Stimulated activated CD4-positive, alpha-beta T cell treated with anti-CD3 and anti-CD28 coated beads, Interleukin-1b, Interleukin-23, amount 100 ng/mL, for 48 hours (primary cell): ENCODE measurements at regions not wholly inside any gene's neighbourhood (a gene's known extent, or its start where the extent isn't known, plus 50 kb on each side); places are given as distances from the start of the nearest gene placed in this dataset.
"Not testable (repeated sequence)": the region's sequence is repeated elsewhere in the genome, so short reads cannot be mapped to it uniquely, and the experiment has no call there.

Experiments
- DNase-seq: peaks from one replicate; pipeline ENCODE4 v3.0.0-alpha.2; 2020

DNA sequence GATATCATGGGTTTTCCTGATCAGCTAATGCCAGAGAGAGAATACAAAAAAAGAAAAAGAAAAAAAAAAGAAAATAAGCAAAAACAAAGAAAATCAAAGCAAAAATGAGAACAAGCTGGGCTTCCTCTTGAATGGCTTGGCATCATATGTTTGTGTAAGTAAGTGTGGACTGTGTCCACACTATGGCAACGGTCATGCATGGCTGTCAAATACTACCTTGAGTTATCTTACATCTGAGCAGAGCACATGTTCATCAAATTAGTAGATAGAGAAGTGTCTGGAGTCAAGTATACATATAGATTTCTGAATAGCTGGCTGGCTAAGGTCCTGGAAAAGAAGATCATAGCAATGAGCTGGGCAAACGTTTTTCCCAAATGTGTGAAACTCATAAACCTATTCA lies 470.2 kb downstream of the RPIA start:
- not testable (repeated sequence) for DNase-seq

DNA sequence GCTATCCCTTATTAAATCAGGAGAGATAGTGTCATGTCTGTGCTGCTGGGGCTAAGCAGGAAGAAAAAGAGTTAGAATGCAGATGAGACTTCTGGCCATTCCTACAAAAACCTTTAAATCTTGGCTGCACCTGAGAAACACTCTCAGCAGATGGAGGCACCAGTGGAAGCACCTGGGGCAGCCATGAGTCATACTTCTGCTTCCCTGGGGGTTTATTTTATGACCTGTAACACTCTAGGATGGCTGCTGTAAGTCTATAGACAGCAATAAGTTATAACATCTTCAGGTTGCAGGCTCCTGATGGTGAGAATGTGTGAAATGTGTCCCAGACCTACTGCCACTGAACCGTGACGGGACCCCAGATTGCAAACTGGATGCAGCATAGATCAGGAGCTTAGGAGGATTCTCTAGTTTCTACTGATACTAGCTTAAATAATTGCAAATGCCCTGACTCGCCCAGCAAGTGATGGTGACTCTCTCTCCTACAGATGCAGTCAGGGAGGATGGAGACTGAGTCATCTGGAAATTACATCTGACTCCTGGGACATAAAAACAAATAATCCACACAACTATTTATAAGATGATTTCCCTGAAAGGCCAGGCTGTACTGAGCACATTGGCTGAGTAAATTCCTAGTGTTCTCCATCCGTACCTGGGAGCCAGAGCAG lies 479.2 kb downstream of the RPIA start:
- not testable (repeated sequence) for DNase-seq

DNA sequence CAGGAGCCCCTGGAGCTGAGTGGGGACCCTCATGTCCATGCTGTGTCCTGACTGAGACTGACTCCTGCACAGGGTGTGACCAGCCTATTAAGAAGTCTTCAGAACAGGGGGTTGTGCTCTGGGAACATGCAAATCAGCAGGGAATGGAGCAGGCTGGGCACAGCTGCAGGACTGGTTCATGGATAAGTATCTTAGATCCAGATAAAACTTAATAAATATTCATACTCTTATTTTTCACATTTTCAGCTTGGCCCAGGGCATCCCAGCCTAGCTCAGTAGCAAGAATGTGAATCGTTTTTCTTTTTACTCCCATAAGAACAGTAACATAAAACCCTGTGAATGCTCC lies 479.7 kb downstream of the RPIA start:
- DNase-seq, result not testable (repeated sequence)

DNA sequence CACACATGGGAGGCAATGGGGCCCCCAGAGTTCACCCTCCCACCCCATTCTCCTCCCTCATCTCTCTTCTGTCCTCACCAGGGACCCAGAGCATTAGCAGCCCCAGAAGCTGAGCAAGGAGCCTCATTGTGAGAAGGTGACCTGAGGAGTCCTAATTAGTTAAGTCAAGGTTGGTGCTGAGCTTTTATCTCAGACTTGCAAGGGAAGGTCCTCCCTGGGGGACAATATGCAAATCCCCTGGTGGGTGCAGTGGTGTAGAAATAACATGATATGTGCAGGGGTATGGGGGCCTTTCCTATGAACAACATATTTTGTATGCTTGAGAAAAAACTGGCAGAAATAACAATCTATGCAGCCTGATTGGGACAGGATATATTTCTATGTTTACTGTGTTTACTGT lies 485.5 kb downstream of the RPIA start:
- DNase-seq, result not testable (repeated sequence)

DNA sequence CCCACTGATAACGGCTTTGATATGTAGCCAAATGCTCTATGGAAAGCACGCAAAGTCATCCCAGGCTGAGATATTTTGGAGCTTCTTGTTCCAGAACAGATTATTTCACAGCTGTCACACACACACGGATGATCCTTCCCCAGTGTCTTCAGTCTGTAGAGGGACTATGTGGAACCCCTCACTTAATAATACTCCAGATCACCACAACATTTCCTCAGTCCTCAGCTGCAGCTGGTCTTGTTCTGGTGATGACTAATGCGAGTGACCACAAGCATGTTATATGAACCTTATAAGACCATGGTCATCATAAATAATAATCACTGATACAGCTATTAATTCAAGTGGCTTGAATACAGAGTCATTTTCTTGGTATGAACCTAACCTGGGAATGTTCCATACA lies 490.7 kb downstream of the RPIA start:
- not testable (repeated sequence) for DNase-seq

DNA sequence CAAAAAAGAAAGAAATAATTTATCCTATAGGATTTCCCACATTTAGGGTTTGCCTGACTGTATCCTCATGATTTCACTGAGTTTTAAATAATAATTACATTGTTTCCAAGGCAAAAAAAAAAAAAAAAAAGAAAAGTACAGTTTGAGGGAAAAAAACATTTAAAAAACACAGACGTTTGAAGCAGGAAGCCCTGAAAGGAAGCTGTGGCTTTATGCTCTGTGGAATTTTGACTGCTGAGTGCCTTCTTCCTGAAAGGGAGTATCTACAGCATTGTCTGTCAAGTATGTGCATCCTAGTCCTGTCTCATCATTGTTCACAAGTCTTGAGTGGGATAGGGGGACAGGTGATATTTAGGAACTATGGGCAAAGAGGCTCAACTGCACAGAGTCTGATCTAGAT lies 493.3 kb downstream of the RPIA start:
- DNase-seq, result not testable (repeated sequence)

DNA sequence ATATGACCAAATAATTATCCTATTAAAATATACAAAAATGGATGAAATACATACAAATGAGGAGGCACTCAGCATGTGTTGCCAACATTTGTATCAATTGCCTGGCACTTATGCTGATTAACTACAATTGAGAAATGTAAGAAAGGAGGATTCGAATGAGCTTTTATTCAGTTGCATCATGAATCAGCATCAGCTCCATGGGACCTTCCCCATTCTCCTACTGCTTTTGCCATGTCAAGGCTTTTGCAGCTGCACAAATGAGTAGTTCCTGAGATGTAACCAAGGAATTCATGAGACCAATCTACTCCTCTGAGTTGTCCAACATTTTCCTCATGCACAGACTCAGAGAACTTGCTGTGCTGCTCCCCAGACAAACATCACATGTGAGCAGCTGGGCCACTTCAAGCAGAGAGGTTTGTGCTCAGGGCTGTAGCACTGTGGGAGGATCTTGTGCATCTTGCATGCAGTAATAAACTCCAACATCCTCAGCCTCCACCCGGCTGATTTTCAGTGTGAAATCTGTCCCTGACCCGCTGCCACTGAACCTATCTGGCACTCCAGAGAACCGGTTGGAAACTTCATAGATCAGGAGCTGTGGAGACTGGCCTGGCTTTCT lies 504.3 kb downstream of the RPIA start:
- not testable (repeated sequence) for DNase-seq

DNA sequence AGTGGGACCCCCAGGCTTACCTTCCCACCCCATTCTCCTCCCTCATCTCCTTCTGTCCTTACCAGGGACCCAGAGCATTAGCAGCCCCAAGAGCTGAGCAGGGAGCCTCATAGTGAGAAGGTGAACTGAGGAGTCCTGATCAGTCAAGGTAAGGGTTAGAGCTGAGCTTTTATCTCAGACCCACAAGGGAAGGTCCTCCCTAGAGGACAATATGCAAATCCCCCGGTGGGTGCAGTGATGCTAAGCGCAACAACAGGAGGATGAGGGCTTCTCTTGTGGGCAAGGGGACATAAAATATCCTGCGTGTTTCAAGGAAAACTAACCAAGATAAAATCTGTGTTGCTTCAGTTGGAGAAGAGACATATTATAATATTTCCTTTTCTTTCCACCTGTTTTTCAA lies 505.2 kb downstream of the RPIA start:
- not testable (repeated sequence) for DNase-seq

DNA sequence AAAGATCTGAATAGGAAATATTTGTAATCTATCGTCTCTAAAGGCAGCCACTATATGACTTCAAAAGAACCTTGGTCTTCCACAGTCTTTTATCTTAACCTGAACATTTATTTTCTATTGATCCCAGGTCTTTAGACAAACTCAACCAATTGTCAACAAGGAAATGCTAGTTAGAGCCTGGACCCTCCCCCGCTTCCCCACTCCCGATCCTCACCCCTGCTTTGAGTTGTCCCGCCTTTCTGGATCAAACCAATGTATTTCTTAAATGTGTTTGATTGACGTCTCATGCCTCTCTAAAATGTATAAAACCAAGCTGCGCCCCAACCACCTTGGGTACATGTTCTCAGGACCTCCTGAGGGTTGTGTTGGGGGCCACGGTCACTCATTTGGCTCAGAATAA lies 506.6 kb downstream of the RPIA start:
- not testable (repeated sequence) for DNase-seq

DNA sequence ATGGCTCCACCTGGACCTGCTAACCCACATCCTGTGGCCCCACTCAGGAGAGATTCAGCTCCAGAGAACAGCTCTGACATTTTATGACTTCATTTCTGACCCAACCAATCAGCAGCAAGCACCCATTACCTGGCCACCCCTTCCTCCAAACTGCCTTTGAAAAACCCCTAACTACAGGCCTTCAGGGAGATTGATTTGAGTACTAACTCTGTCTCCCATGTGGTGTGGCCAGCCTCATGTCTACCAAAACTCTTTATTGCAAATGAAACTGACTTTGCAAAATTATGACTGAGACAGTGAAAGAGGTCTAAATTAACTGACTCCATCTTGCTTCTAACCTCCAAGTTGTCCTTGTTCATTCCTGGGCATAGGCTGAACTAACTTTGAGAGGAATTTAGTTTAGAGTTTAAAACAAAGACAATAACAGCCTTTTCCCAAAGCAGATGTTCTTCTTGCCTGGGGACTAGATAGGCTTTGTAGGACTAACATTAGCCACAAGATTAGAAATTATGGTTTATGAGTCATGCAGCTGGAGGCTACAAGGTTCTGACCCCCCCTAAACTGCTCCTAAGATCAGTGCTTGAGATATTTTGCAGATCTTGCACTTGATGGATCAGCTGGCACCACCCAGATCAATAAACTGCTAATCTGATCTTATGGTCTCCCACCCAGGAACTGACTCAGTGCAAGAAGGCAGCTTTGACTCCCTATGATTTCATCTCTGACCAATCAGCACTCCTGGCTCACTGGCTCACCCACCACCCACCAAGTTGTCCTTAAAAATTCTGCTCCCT lies 508.2 kb downstream of the RPIA start:
- not testable (repeated sequence) for DNase-seq

DNA sequence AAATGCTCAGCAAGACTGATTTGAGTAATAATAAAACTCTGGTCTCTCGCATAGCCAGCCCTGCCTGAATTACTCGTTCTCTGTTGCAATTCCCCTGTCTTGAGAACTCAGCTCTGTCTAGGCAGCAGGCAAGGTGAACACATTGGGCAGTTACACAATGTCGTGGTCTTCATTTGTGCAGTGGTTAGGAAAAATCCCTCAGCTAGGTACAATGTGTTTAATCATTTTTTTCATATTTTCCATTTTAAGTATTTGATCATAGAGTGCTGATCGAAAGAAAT lies 508.7 kb downstream of the RPIA start:
- not testable (repeated sequence) for DNase-seq

DNA sequence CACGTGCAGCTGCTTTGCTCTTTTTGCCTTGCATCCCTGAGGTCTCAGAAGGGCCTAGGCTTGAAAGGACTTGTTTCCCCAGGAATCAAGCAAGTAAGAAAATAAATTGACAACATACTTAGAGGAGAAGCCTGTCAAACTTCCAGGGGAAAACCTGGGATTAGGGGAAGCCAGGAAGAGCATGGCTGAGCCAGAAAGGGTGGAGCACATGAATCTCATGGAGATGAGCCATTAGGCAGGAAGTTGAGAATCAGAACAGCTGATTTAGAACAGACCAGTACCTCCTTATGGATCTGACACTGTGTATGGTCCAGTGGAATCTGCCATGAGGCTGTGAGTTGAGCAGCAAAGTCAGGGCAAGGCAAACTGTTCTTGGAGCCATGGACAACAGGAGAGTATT lies 511.0 kb downstream of the RPIA start:
- not testable (repeated sequence) for DNase-seq

DNA sequence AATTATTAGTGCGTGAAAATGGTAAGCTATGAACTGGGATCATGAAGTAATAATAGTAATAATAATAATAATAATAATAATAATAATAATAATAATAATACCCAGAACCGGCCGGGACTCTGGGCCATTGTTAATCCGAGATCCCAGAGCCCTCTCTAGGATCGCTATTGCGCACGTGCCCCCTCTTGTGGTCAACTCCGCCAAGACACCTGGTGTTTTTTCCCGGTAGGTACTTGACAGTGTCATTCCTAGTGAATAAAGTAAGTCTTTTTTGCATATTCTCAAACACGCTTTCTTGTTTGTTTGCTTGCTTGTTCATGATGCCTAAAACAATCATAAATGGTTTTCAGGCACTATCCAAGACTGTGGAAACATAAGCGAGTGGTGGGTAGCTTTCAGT lies 513.7 kb downstream of the RPIA start:
- DNase-seq, result peak; percentile 18

DNA sequence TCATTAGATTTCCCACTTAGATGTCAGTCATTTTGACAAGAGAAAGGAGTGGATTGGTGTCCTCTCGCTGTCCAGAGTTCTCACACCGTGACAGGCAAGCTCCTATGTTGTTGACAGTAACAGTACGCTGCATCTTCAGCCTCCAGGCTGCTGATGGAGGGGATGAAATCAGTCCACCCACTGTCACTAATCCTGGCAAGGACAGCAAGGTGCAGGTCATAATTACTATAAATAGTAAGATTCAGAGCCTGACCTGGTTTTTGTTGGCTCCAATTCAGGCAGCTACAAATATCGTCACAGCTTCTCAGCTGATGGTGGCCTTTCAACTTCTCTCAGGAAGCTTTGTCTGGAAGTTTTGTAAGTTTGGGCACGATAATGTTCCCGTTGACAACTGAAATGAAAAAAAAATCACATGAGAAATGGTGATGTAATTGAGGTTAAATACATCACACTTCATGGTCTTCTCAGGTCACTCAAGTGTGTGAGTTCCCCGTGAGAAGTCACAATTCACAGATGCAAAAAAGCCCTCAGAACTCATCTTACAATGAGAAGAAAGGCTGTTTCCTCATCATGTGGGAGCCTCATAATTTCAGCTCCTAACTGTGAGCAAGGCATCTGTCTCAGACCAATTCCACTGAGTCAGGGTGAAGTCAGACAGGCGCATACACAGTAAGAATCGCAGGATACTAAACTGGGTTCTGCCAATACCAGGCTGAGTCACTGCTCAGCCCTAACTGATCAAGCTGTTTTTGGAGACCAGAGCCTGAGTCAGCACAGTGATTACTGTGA lies 516.9 kb downstream of the RPIA start:
- not testable (repeated sequence) for DNase-seq

DNA sequence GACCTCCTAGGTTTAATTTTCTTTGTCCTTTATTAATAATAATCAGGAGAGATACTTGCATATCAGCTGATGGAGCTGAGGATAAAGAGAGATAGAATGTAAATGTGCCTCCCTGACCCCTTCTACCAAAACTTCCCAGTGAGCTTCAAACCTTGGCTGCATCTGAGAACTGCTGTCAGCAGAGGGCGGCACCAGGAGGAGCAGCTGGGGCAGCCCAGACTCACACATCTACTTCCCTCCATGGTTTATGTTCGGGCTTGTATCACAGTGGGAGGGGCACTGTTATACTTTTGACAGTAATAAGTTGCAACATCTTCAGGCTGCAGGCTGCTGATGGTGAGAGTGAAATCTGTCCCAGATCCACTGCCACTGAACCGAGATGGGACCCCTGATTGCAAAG lies 521.7 kb downstream of the RPIA start:
- not testable (repeated sequence) for DNase-seq

DNA sequence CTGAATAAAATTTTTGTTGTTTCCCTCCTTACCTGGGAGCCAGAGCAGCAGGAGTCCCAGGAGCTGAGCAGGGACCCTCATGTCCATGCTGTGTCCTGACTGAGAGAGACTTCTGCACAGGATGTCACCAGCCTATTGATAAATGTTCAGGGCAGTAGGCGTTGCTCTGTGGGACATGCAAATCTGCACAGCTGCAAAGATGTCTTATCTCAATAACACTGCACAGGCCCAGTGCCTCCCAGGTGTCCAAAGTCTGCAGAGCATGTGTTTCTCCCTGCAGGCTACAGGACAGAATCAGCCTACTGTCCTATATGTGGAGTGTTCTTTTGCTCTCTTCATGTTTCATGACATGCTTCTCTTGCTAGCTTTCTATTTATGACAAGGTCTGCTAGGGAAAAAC lies 522.3 kb downstream of the RPIA start:
- DNase-seq, result not testable (repeated sequence)

DNA sequence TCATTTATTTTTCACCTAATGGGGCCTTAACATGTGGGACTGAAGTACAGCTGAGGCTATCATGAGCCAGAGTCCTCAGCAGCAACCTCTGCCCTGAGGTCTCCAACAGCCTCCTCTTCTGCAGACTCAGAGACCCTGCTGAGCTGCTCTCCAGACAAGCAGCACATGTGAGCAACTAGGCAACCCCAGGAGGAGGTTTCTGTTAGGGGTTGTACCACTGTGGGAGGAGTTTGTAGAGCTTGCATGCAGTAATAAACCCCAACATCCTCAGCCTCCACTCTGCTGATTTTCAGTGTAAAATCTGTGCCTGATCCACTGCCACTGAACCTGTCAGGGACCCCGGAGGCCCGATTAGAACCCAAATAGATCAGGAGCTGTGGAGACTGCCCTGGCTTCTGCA lies 530.0 kb downstream of the RPIA start:
- not testable (repeated sequence) for DNase-seq

DNA sequence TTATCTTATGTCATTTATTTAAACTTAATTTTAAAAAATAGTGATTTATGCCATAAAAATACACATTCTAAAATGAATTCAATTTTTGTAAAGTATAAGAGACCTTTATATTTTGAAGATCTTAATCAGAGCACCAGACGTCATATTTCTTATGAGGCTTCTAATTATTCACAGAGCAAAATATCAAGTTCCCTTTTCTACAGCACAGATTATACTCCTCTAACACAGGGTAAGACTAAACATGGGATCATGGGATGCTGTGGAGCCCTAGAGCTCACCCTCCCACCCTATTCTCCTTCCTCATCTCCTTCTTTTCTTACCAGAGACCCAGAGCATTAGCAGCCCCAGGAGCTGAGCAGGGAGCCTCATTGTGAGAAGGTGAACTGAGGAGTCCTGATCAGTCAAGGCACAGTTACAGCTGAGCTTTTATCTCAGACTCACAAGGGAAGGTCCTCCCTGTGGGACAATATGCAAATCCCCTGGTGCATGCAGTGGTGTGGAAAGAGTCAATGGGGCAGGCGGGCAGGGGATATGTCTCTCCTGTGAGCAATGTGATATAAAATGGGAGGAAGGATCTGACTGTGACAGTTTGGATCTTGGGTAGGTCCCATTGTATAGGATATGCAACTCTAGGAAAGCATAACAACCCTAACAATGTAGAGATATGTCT lies 530.7 kb downstream of the RPIA start:
- not testable (repeated sequence) for DNase-seq

DNA sequence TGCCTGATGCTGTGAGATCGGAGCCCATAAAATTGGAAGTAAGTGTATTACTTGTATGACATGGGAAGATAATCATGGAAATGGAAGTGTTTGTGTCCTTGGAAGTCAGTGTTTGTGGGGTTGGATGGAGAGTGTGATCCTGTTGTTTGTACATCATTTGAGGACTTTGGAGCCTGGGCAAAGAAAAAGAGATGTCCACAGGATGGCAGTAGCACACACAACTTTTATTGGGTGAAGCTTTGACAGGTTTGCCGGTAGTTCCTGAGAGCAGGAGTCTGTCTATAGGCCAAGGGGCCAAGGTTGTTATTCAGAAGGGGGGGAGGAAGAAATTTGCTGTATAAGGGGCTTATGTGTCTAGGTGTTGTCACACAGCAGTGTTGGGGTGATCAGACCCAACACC lies 533.3 kb downstream of the RPIA start:
- DNase-seq, result not testable (repeated sequence)

DNA sequence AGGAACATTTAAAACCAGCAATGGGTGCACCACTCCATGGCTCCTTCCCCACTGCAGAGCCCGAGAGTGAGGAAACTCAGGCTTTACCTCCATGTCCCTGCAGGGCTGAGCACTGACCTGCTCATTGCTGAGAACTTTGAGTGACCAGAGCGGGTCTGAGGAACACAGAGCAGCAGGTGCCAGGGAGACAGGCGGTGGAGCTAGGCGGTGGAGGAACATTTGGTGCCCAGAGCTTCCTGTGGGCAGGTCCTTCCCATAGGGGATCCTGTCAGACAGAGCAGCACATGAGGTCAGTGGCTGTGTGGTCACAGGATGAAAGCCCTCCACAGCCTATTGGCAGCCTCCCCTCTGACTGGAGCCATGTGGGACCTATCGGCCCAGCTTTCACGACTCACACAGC lies 538.5 kb downstream of the RPIA start:
- DNase-seq, result not testable (repeated sequence)

DNA sequence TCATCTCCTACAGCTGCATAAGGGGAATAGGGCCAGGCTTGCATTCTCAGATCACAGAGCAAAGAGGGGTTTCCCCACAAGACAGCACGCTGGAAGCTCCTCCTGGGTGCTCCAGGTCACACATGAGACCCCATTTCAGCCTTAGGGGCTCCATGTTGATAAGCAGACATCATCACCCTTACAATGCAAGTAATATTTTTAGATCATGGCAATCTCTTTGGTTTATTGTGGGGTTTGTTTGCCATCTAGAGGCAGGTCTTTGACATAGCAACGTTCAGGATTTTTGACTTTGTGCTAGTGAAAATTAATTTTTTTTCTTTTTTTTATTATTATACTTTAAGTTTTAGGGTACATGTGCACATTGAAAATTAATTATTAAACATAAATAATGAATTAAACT lies 539.8 kb downstream of the RPIA start:
- DNase-seq, result not testable (repeated sequence)

DNA sequence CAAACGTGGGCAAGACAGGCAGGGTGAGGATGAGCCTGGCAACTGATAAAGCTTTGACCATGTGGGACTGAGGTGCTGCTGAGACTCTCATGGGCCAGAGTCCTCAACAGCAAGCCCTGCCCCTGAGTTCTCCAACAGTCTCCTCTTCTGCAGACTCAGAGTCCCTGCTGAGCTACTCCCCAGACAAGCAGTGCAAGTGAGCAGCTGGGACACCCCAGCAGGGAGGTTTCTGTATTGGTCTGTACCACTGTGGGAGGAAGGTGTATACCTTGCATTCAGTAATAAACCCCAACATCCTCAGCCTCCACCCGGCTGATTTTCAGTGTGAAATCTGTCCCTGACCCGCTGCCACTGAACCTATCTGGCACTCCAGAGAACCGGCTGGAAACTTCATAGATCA lies 542.5 kb downstream of the RPIA start:
- not testable (repeated sequence) for DNase-seq
